ENCODE measurements at regions not wholly inside any gene's neighbourhood (a gene's known extent, or its start where the extent isn't known, plus 50 kb on each side); places are given as distances from the start of the nearest gene placed in this dataset.

GRCh38 chr1:87810166-87810565 lies 481.5 kb downstream of the LMO4 start:
- no peaks in the 10 kb centered on the region for H3K36me3 Mint-ChIP-seq
- no peaks in the 10 kb centered on the region for H3K36me3 ChIP-seq (ENCODE audit: control insufficient read depth in 2 of 3, insufficient read depth in 3 of 3, low read length in 3 of 3)
- no peak overlapping the region for H3K4me3 Mint-ChIP-seq
- CTCF ChIA-PET: no interaction called here
- POLR2A ChIA-PET: no interaction called here
- DNase-seq (no peak), ATAC-seq (no peak)
- peaks cover 0 to 6% (median under 1%) of the 10 kb centered on the region in 5 donors for H3K27me3 Mint-ChIP-seq
- H3K9me3 Mint-ChIP-seq: peaks cover 0 to 1% (median 0%) of the 10 kb centered on the region in 11 donors
- intact Hi-C loops (cut with micrococcal nuclease): no loop called here
- no peaks in the 10 kb centered on the region for H3K4me1 Mint-ChIP-seq
- no peaks in the 10 kb centered on the region for H3K9me3 ChIP-seq (ENCODE audit: control insufficient read depth in 2 of 3, low read length in 3 of 3)
- H3K27ac Mint-ChIP-seq: no peak overlapping the region
- H3K4me1 ChIP-seq (ENCODE audit: control insufficient read depth in 2 of 2, insufficient read depth in 2 of 2, low read length in 2 of 2): no peaks in the 10 kb centered on the region
- no peak overlapping the region for H3K4me3 ChIP-seq (ENCODE audit: low read length)
- H3K27me3 ChIP-seq (ENCODE audit: control insufficient read depth in 2 of 2, insufficient read depth in 2 of 2, low read length in 2 of 2): no peaks in the 10 kb centered on the region
- H3K27ac ChIP-seq (ENCODE audit: low read depth, low read length): no peak overlapping the region

GRCh38 chr1:87812871-87813577 lies 484.3 kb downstream of the LMO4 start:
- intact Hi-C loops (cut with micrococcal nuclease): no loop called here
- DNase-seq (no peak), ATAC-seq (no peak)
- H3K27me3 ChIP-seq (ENCODE audit: control insufficient read depth in 2 of 2, insufficient read depth in 2 of 2, low read length in 2 of 2): no peaks in the 10 kb centered on the region
- H3K4me1 Mint-ChIP-seq: no peaks in the 10 kb centered on the region
- H3K4me3 ChIP-seq (ENCODE audit: low read length): no peak overlapping the region
- no peak overlapping the region for H3K27ac ChIP-seq (ENCODE audit: low read depth, low read length)
- ChIA-PET CTCF (no interaction called here), POLR2A (no interaction called here)
- no peak overlapping the region for H3K27ac Mint-ChIP-seq
- no peaks in the 10 kb centered on the region for H3K9me3 ChIP-seq (ENCODE audit: control insufficient read depth in 2 of 3, low read length in 3 of 3)
- peaks cover 0 to 1% (median 0%) of the 10 kb centered on the region in 11 donors for H3K9me3 Mint-ChIP-seq
- no peaks in the 10 kb centered on the region for H3K36me3 Mint-ChIP-seq
- peaks cover 0 to 11% (median 4%) of the 10 kb centered on the region in 5 donors for H3K27me3 Mint-ChIP-seq
- H3K4me1 ChIP-seq (ENCODE audit: control insufficient read depth in 2 of 2, insufficient read depth in 2 of 2, low read length in 2 of 2): no peaks in the 10 kb centered on the region
- H3K4me3 Mint-ChIP-seq: no peak overlapping the region
- H3K36me3 ChIP-seq (ENCODE audit: control insufficient read depth in 2 of 3, insufficient read depth in 3 of 3, low read length in 3 of 3): no peaks in the 10 kb centered on the region

GRCh38 chr1:87814573-87814972 lies 485.9 kb downstream of the LMO4 start:
- H3K4me1 Mint-ChIP-seq: no peaks in the 10 kb centered on the region
- ATAC-seq: no peak
- Histone ChIP-seq H3K36me3 (ENCODE audit: control insufficient read depth in 2 of 3, insufficient read depth in 3 of 3, low read length in 3 of 3) (no peaks in the 10 kb centered on the region), H3K27ac (ENCODE audit: low read depth, low read length) (no peak overlapping the region), H3K4me1 (ENCODE audit: control insufficient read depth in 2 of 2, insufficient read depth in 2 of 2, low read length in 2 of 2) (no peaks in the 10 kb centered on the region), H3K9me3 (ENCODE audit: control insufficient read depth in 2 of 3, low read length in 3 of 3) (no peaks in the 10 kb centered on the region), H3K4me3 (ENCODE audit: low read length) (no peak overlapping the region), H3K27me3 (ENCODE audit: control insufficient read depth in 2 of 2, insufficient read depth in 2 of 2, low read length in 2 of 2) (no peaks in the 10 kb centered on the region)
- no peak overlapping the region for H3K27ac Mint-ChIP-seq
- intact Hi-C loops (cut with micrococcal nuclease): no loop called here
- DNase-seq: no peak
- H3K4me3 Mint-ChIP-seq: no peak overlapping the region
- H3K27me3 Mint-ChIP-seq: peaks cover 0 to 11% (median 2%) of the 10 kb centered on the region in 5 donors
- no peaks in the 10 kb centered on the region for H3K36me3 Mint-ChIP-seq
- POLR2A ChIA-PET: no interaction called here
- CTCF ChIA-PET: no interaction called here
- H3K9me3 Mint-ChIP-seq: peaks cover 0 to 1% (median 0%) of the 10 kb centered on the region in 11 donors

DNA sequence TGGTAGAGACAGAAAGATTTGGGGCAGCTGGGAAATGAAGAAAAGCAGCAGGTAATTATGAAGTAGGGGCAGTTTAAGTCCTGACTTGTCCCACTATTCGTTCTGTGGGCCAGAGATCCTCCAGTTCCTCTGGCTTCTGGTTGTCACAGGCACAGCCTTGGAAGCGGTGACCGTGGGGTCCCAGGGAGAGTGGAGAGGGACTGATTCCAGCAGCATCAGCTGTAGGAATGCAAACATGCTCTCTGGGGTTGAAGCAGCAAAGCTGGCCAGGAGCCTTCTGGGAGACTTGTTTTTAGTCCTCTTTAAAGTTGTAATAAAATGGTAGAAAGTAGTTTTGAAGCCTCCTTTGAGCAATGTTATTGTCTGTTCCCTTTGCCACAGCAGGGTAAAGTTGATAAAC lies 488.0 kb downstream of the LMO4 start:
- H3K4me3 ChIP-seq (ENCODE audit: low read length): no peak overlapping the region
- DNase-seq (no peak), ATAC-seq (no peak)
- H3K27ac Mint-ChIP-seq: no peak overlapping the region
- H3K4me1 ChIP-seq (ENCODE audit: control insufficient read depth in 2 of 2, insufficient read depth in 2 of 2, low read length in 2 of 2): no peaks in the 10 kb centered on the region
- H3K9me3 ChIP-seq (ENCODE audit: control insufficient read depth in 2 of 3, low read length in 3 of 3): no peaks in the 10 kb centered on the region
- ChIA-PET POLR2A (no interaction called here), CTCF (no interaction called here)
- intact Hi-C loops (cut with micrococcal nuclease): no loop called here
- H3K9me3 Mint-ChIP-seq: peaks cover 0 to 1% (median 0%) of the 10 kb centered on the region in 11 donors
- H3K27ac ChIP-seq (ENCODE audit: low read depth, low read length): no peak overlapping the region
- no peaks in the 10 kb centered on the region for H3K36me3 ChIP-seq (ENCODE audit: control insufficient read depth in 2 of 3, insufficient read depth in 3 of 3, low read length in 3 of 3)
- H3K4me1 Mint-ChIP-seq: no peaks in the 10 kb centered on the region
- H3K27me3 ChIP-seq (ENCODE audit: control insufficient read depth in 2 of 2, insufficient read depth in 2 of 2, low read length in 2 of 2): no peaks in the 10 kb centered on the region
- no peak overlapping the region for H3K4me3 Mint-ChIP-seq
- H3K27me3 Mint-ChIP-seq: peaks cover 0 to 11% (median 7%) of the 10 kb centered on the region in 5 donors
- H3K36me3 Mint-ChIP-seq: no peaks in the 10 kb centered on the region

GRCh38 chr1:87820668-87821334 lies 492.1 kb downstream of the LMO4 start:
- ChIA-PET CTCF (interaction anchor here (0.6 to 0.7 kb wide), 2 partner anchors 244 to 753 kb away, joined by 3 to 4 read pairs; no protein-coding TSS in a partner anchor), POLR2A (no interaction called here)
- Histone ChIP-seq H3K4me3 (ENCODE audit: low read length) (no peak overlapping the region), H3K9me3 (ENCODE audit: control insufficient read depth in 2 of 3, low read length in 3 of 3) (no peaks in the 10 kb centered on the region), H3K27me3 (ENCODE audit: control insufficient read depth in 2 of 2, insufficient read depth in 2 of 2, low read length in 2 of 2) (no peaks in the 10 kb centered on the region), H3K4me1 (ENCODE audit: control insufficient read depth in 2 of 2, insufficient read depth in 2 of 2, low read length in 2 of 2) (no peaks in the 10 kb centered on the region), H3K36me3 (ENCODE audit: control insufficient read depth in 2 of 3, insufficient read depth in 3 of 3, low read length in 3 of 3) (no peaks in the 10 kb centered on the region), H3K27ac (ENCODE audit: low read depth, low read length) (no peak overlapping the region)
- no peak overlapping the region for H3K4me3 Mint-ChIP-seq
- peak overlapping the region in 1 of 9 donors; percentile 13 for H3K27ac Mint-ChIP-seq
- no peak for ATAC-seq
- H3K36me3 Mint-ChIP-seq: no peaks in the 10 kb centered on the region
- no peak for DNase-seq
- H3K27me3 Mint-ChIP-seq: peaks cover 0 to 8% (median 5%) of the 10 kb centered on the region in 5 donors
- H3K4me1 Mint-ChIP-seq: no peaks in the 10 kb centered on the region
- intact Hi-C loops (cut with micrococcal nuclease): no loop called here
- no peaks in the 10 kb centered on the region for H3K9me3 Mint-ChIP-seq

- Mint-ChIP-seq H3K36me3 (no peaks in the 10 kb centered on the region), H3K27ac (no peak overlapping the region), H3K9me3 (peaks cover 0 to under 1% (median 0%) of the 10 kb centered on the region in 11 donors), H3K4me3 (no peak overlapping the region), H3K4me1 (no peaks in the 10 kb centered on the region), H3K27me3 (peaks cover 0 to 8% (median 1%) of the 10 kb centered on the region in 5 donors)
- no peak overlapping the region for H3K4me3 ChIP-seq (ENCODE audit: low read length)
- no peaks in the 10 kb centered on the region for H3K27me3 ChIP-seq (ENCODE audit: control insufficient read depth in 2 of 2, insufficient read depth in 2 of 2, low read length in 2 of 2)
- no peaks in the 10 kb centered on the region for H3K9me3 ChIP-seq (ENCODE audit: control insufficient read depth in 2 of 3, low read length in 3 of 3)
- CTCF ChIA-PET: interaction anchor here (0.7 kb wide), 1 partner anchor 753 kb away, joined by 4 read pairs; no protein-coding TSS in a partner anchor
- H3K36me3 ChIP-seq (ENCODE audit: control insufficient read depth in 2 of 3, insufficient read depth in 3 of 3, low read length in 3 of 3): no peaks in the 10 kb centered on the region
- POLR2A ChIA-PET: no interaction called here
- no peaks in the 10 kb centered on the region for H3K4me1 ChIP-seq (ENCODE audit: control insufficient read depth in 2 of 2, insufficient read depth in 2 of 2, low read length in 2 of 2)
- no peak for DNase-seq
- no peak for ATAC-seq
- no peak overlapping the region for H3K27ac ChIP-seq (ENCODE audit: low read depth, low read length)
- intact Hi-C loops (cut with micrococcal nuclease): no loop called here
These were observed 492.6 kb downstream of the LMO4 start for GRCh38 chr1:87821335-87821697.
